ENCODE measurements at regions not wholly inside any gene's neighbourhood (a gene's known extent, or its start where the extent isn't known, plus 50 kb on each side); places are given as distances from the start of the nearest gene placed in this dataset.

GRCh38 chr4:104869831-104870230 lies 276.8 kb upstream of the TET2 start:
- TF ChIP-seq EZH2phosphoT487 (IDR thresholded peaks at IDR 0.05; ENCODE audit: borderline replicate concordance) (no peak), CTCF (conservative IDR thresholded peaks at IDR 0.05; ENCODE audit: low read length) (no peak)
- Histone ChIP-seq H3K4me3 (ENCODE audit: low read length, poor library complexity, severe bottlenecking) (no peak overlapping the region), H3K9me3 (ENCODE audit: insufficient read depth, low read depth, low read length) (no peaks in the 10 kb centered on the region), H3K4me1 (ENCODE audit: insufficient read depth, low read length, poor library complexity, severe bottlenecking) (no peaks in the 10 kb centered on the region), H3K27me3 (ENCODE audit: insufficient read depth, low read length, poor library complexity, severe bottlenecking) (no peaks in the 10 kb centered on the region), H3K4me2 (ENCODE audit: low read depth, low read length, poor library complexity, severe bottlenecking) (no peak overlapping the region), H3F3A (ENCODE audit: low read depth) (no peaks in the 10 kb centered on the region), H4K20me1 (ENCODE audit: insufficient read depth, low read length, poor library complexity, severe bottlenecking) (no peaks in the 10 kb centered on the region), H2AFZ (ENCODE audit: low read length) (no peak overlapping the region), H3K9ac (ENCODE audit: low read depth, low read length, poor library complexity, severe bottlenecking) (no peak overlapping the region), H3K9me2 (replicated peaks; ENCODE audit: low read depth, low read length) (no peaks in the 10 kb centered on the region), H3K79me2 (ENCODE audit: insufficient read depth, low read length) (no peaks in the 10 kb centered on the region), H3K36me3 (ENCODE audit: insufficient read depth, low read length) (no peaks in the 10 kb centered on the region)

- Histone ChIP-seq H3K4me2 (ENCODE audit: low read depth, low read length, poor library complexity, severe bottlenecking) (no peak overlapping the region), H3K9me2 (replicated peaks; ENCODE audit: low read depth, low read length) (no peaks in the 10 kb centered on the region), H3K9ac (ENCODE audit: low read depth, low read length, poor library complexity, severe bottlenecking) (no peak overlapping the region), H3K4me3 (ENCODE audit: low read length, poor library complexity, severe bottlenecking) (no peak overlapping the region), H3K79me2 (ENCODE audit: insufficient read depth, low read length) (no peaks in the 10 kb centered on the region), H3K36me3 (ENCODE audit: insufficient read depth, low read length) (no peaks in the 10 kb centered on the region), H3K4me1 (ENCODE audit: insufficient read depth, low read length, poor library complexity, severe bottlenecking) (no peaks in the 10 kb centered on the region), H2AFZ (ENCODE audit: low read length) (no peak overlapping the region), H4K20me1 (ENCODE audit: insufficient read depth, low read length, poor library complexity, severe bottlenecking) (no peaks in the 10 kb centered on the region), H3K9me3 (ENCODE audit: insufficient read depth, low read depth, low read length) (no peaks in the 10 kb centered on the region), H3K27me3 (ENCODE audit: insufficient read depth, low read length, poor library complexity, severe bottlenecking) (no peaks in the 10 kb centered on the region), H3F3A (ENCODE audit: low read depth) (no peaks in the 10 kb centered on the region)
- TF ChIP-seq CTCF (conservative IDR thresholded peaks at IDR 0.05; ENCODE audit: low read length) (no peak), EZH2phosphoT487 (IDR thresholded peaks at IDR 0.05; ENCODE audit: borderline replicate concordance) (no peak)
These were observed 276.0 kb upstream of the TET2 start for GRCh38 chr4:104870495-104871233.

- Histone ChIP-seq H3K4me2 (ENCODE audit: low read depth, low read length, poor library complexity, severe bottlenecking) (no peak overlapping the region), H4K20me1 (ENCODE audit: insufficient read depth, low read length, poor library complexity, severe bottlenecking) (no peaks in the 10 kb centered on the region), H3K36me3 (ENCODE audit: insufficient read depth, low read length) (no peaks in the 10 kb centered on the region), H3K4me1 (ENCODE audit: insufficient read depth, low read length, poor library complexity, severe bottlenecking) (no peaks in the 10 kb centered on the region), H3K9me3 (ENCODE audit: insufficient read depth, low read depth, low read length) (no peaks in the 10 kb centered on the region), H3K27me3 (ENCODE audit: insufficient read depth, low read length, poor library complexity, severe bottlenecking) (no peaks in the 10 kb centered on the region), H3K9me2 (replicated peaks; ENCODE audit: low read depth, low read length) (no peaks in the 10 kb centered on the region), H3F3A (ENCODE audit: low read depth) (no peaks in the 10 kb centered on the region), H2AFZ (ENCODE audit: low read length) (no peak overlapping the region), H3K79me2 (ENCODE audit: insufficient read depth, low read length) (no peaks in the 10 kb centered on the region), H3K4me3 (ENCODE audit: low read length, poor library complexity, severe bottlenecking) (no peak overlapping the region), H3K9ac (ENCODE audit: low read depth, low read length, poor library complexity, severe bottlenecking) (no peak overlapping the region)
- TF ChIP-seq CTCF (conservative IDR thresholded peaks at IDR 0.05; ENCODE audit: low read length), result no peak
- TF ChIP-seq EZH2phosphoT487 (IDR thresholded peaks at IDR 0.05; ENCODE audit: borderline replicate concordance), result no peak
These were observed 267.7 kb upstream of the TET2 start for GRCh38 chr4:104878936-104879335.

All from Loucy (cell line).